H9 (cell line): ENCODE measurements at regions not wholly inside any gene's neighbourhood (a gene's known extent, or its start where the extent isn't known, plus 50 kb on each side); places are given as distances from the start of the nearest gene placed in this dataset.
"Not testable (repeated sequence)": the region's sequence is repeated elsewhere in the genome, so short reads cannot be mapped to it uniquely, and the experiment has no call there.

ENCODE experiments used
- DNase-seq: peaks from one replicate; pipeline ENCODE4 v3.0.0-alpha.2; 2017
- H2AFZ ChIP-seq: one replicate; pipeline ENCODE4 v1.6.1; 2013; ENCODE audit warnings: mild to moderate bottlenecking, low read length, control low read depth, moderate library complexity
- H2AK5ac ChIP-seq: 2 replicates; pipeline ENCODE4 v1.6.1; 2013; ENCODE audit warnings: low read length, control low read depth, mixed read lengths; ENCODE audit not compliant: insufficient read length
- H2BK120ac ChIP-seq: one replicate; pipeline ENCODE4 v1.6.1; 2013; ENCODE audit warnings: low read depth, mild to moderate bottlenecking, low read length, control low read depth, inconsistent platforms; ENCODE audit not compliant: poor library complexity, severe bottlenecking
- H2BK12ac ChIP-seq: 2 replicates; pipeline ENCODE4 v1.6.1; 2013; ENCODE audit warnings: low read length, control low read depth, mixed read lengths, low read depth; ENCODE audit not compliant: insufficient read length
- H2BK15ac ChIP-seq: 2 replicates; pipeline ENCODE4 v1.6.1; 2013; ENCODE audit warnings: low read depth, low read length, control low read depth
- H2BK20ac ChIP-seq: one replicate; pipeline ENCODE4 v1.6.1; 2013; ENCODE audit warnings: low read depth, mild to moderate bottlenecking, low read length, control low read depth, inconsistent platforms; ENCODE audit not compliant: poor library complexity, severe bottlenecking
- H2BK5ac ChIP-seq: 2 replicates; pipeline ENCODE4 v1.6.1; 2013; ENCODE audit warnings: low read length, control low read depth, mixed read lengths; ENCODE audit not compliant: insufficient read length
- H3K14ac ChIP-seq: 2 replicates; pipeline ENCODE4 v1.6.1; 2013; ENCODE audit warnings: low read length, control low read depth; ENCODE audit not compliant: insufficient read depth
- H3K18ac ChIP-seq: 2 replicates; pipeline ENCODE4 v1.6.1; 2013; ENCODE audit warnings: low read depth, mild to moderate bottlenecking, mixed read lengths, low read length, control low read depth; ENCODE audit not compliant: insufficient read length
- H3K23ac ChIP-seq: 2 replicates; pipeline ENCODE4 v1.6.1; 2013; ENCODE audit warnings: low read length, control low read depth, mixed read lengths, low read depth; ENCODE audit not compliant: insufficient read length
- H3K23me2 ChIP-seq: 2 replicates; pipeline ENCODE4 v1.6.1; 2013; ENCODE audit warnings: low read depth, mild to moderate bottlenecking, mixed read lengths, low read length, control low read depth; ENCODE audit not compliant: insufficient read length, poor library complexity, severe bottlenecking
- H3K27ac ChIP-seq: 2 replicates; pipeline ENCODE4 v1.5.1; 2013; ENCODE audit warnings: low read length, control low read depth, mixed read lengths, low read depth; ENCODE audit not compliant: insufficient read length
- H3K27me3 ChIP-seq: 2 replicates; pipeline ENCODE4 v1.6.1; 2013; ENCODE audit warnings: low read length, control low read depth, inconsistent platforms; ENCODE audit not compliant: insufficient read depth
- H3K4ac ChIP-seq: 2 replicates; pipeline ENCODE4 v1.6.1; 2013; ENCODE audit warnings: low read depth, mild to moderate bottlenecking, control low read depth, inconsistent platforms, low read length, moderate library complexity
- H3K4me1 ChIP-seq: 2 replicates; pipeline ENCODE4 v1.6.1; 2013; ENCODE audit warnings: low read length, control low read depth, inconsistent platforms; ENCODE audit not compliant: insufficient read depth
- H3K4me2 ChIP-seq: 2 replicates; pipeline ENCODE4 v1.6.1; 2013; ENCODE audit warnings: low read length, control low read depth, mixed read lengths; ENCODE audit not compliant: insufficient read length, insufficient read depth
- H3K56ac ChIP-seq: 2 replicates; pipeline ENCODE4 v1.6.1; 2013; ENCODE audit warnings: low read depth, mild to moderate bottlenecking, mixed read lengths, low read length, control low read depth; ENCODE audit not compliant: insufficient read length
- H3K79me1 ChIP-seq: 2 replicates; pipeline ENCODE4 v1.6.1; 2013; ENCODE audit warnings: low read depth, mild to moderate bottlenecking, moderate library complexity, low read length, control low read depth, inconsistent platforms; ENCODE audit not compliant: insufficient read depth, poor library complexity, severe bottlenecking
- H3K79me2 ChIP-seq: 2 replicates; pipeline ENCODE4 v1.6.1; 2013; ENCODE audit warnings: low read length, control low read depth, inconsistent platforms; ENCODE audit not compliant: insufficient read depth
- H3K9ac ChIP-seq: 2 replicates; pipeline ENCODE4 v1.6.1; 2013; ENCODE audit warnings: low read length, control low read depth, mixed read lengths; ENCODE audit not compliant: insufficient read length; ENCODE audit errors: extremely low read depth
- H3K9me3 ChIP-seq: one replicate; pipeline ENCODE4 v1.6.1; 2013; ENCODE audit warnings: low read depth, low read length, inconsistent platforms; ENCODE audit not compliant: control insufficient read depth
- H3T11ph ChIP-seq: one replicate; pipeline ENCODE4 v1.6.1; 2013; ENCODE audit warnings: mild to moderate bottlenecking, low read length, control low read depth, inconsistent platforms
- H4K20me1 ChIP-seq: one replicate; pipeline ENCODE4 v1.6.1; 2013; ENCODE audit not compliant: control insufficient read depth, insufficient read length, insufficient read depth
- H4K5ac ChIP-seq: 2 replicates; pipeline ENCODE4 v1.6.1; 2013; ENCODE audit warnings: low read depth, mild to moderate bottlenecking, mixed read lengths, low read length, control low read depth; ENCODE audit not compliant: insufficient read length
- H4K8ac ChIP-seq: replicated peaks from 2 replicates; pipeline ENCODE4 v1.6.1; 2013; ENCODE audit warnings: low read length, control low read depth, mixed read lengths, low read depth; ENCODE audit not compliant: insufficient read length
- H4K91ac ChIP-seq: 2 replicates; pipeline ENCODE4 v1.6.1; 2013; ENCODE audit warnings: low read depth, mild to moderate bottlenecking, moderate library complexity, mixed read lengths, low read length, control low read depth; ENCODE audit not compliant: insufficient read length
- H3K27ac Mint-ChIP-seq, 3 experiments: 2 replicates in 2 of 3; 3 replicates in 1 of 3; pipeline ENCODE4 v1.8.0; 2020 to 2021; ENCODE audit warnings: mixed read lengths in 3 of 3, mild to moderate bottlenecking in 1 of 3, moderate library complexity in 1 of 3
- H3K27me3 Mint-ChIP-seq: 2 replicates; pipeline ENCODE4 v1.8.0; 2021; ENCODE audit warnings: low read depth, mild to moderate bottlenecking, moderate library complexity, mixed read lengths
- H3K36me3 Mint-ChIP-seq, 3 experiments: 2 replicates in 2 of 3; 3 replicates in 1 of 3; pipeline ENCODE4 v1.8.0; 2020 to 2021; ENCODE audit warnings: low read depth in 3 of 3, mixed read lengths in 3 of 3; ENCODE audit not compliant: insufficient read depth in 1 of 3
- H3K4me1 Mint-ChIP-seq, 2 experiments: 2 replicates each; pipeline ENCODE4 v1.8.0; 2020; ENCODE audit warnings: mixed read lengths in 2 of 2
- H3K4me3 Mint-ChIP-seq, 2 experiments: 2 replicates in 1 of 2; 3 replicates in 1 of 2; pipeline ENCODE4 v1.8.0; 2020 to 2021; ENCODE audit warnings: mild to moderate bottlenecking in 2 of 2, mixed read lengths in 2 of 2, moderate library complexity in 1 of 2
- H3K9me3 Mint-ChIP-seq, 2 experiments: 2 replicates in 1 of 2; 3 replicates in 1 of 2; pipeline ENCODE4 v1.8.0; 2020; ENCODE audit warnings: mild to moderate bottlenecking in 2 of 2, mixed read lengths in 2 of 2, moderate library complexity in 1 of 2
- CTCF ChIP-seq: fragments of 200-600 bp; sonication (generic); conservative IDR thresholded peaks from 3 replicates; pipeline ENCODE4 v1.8.0; 2021; ENCODE audit warnings: antibody characterized with exemption, mild to moderate bottlenecking
- WGBS: extraction: QIAGEN DNeasy Blood & Tissue Kit; methylation state at CpG from one replicate; pipeline ENCODE4 v1.1.7; 2013; ENCODE audit warnings: missing lambda C conversion rate, low lambda C conversion rate, mixed read lengths; ENCODE audit not compliant: insufficient read length; ENCODE audit errors: extremely low coverage; 5-methylcytosine and 5-hydroxymethylcytosine counted together

DNA sequence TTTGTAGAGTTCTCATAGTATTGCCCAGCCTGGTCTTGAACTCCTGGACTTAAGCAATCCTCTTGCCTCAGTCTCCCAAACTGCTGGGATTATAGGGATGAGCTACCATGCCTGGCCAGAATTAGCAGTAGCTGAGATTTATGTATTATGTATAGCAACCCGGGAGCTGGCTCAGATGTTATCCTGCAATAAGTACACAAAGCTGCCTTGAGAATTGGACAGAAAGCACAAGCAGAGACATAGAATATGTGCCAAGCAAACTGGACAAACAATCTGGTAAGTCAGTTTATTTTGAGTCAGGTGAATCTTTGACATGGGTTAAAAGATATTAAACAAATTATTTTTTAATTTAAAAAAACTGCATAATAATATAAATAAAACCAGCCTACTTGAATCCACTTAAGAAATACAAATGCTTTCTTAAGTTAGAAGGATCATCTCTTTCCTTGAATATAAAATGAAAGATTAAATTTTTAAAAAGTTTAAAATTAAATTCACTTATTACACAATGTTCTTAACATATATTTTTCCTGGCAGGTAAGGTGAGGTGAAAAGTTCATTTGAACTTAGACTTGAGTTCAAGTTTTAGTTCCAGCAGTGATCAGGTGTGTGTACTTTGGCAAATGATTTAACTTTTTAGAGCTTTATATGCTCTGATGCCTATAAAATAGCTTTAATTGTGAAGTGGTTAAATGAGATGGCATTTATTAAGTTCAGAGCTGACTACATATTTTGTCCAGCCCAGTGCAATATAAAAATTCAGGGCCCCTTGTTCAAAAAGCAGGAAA, 87.8 kb upstream of the ACSL1 start:
- Histone ChIP-seq H3K4ac (no peak overlapping the region), H3K27me3 (no peaks in the 10 kb centered on the region), H3K9ac (no peak overlapping the region), H2AFZ (no peak overlapping the region), H2BK20ac (no peak overlapping the region), H3K18ac (no peak overlapping the region), H3K56ac (no peak overlapping the region), H3K79me1 (no peaks in the 10 kb centered on the region), H3K79me2 (no peaks in the 10 kb centered on the region), H3K23me2 (no peaks in the 10 kb centered on the region), H2BK15ac (no peak overlapping the region), H4K5ac (no peak overlapping the region), H3K23ac (no peak overlapping the region), H3K9me3 (peaks cover 24% of the 10 kb centered on the region), H3K4me2 (no peak overlapping the region), H4K20me1 (no peaks in the 10 kb centered on the region), H3K4me1 (no peaks in the 10 kb centered on the region), H3K14ac (no peak overlapping the region), H3T11ph (no peak overlapping the region), H2BK12ac (no peak overlapping the region), H4K91ac (no peak overlapping the region), H2BK120ac (no peak overlapping the region), H2BK5ac (no peak overlapping the region), H2AK5ac (no peak overlapping the region), H3K27ac (no peak overlapping the region), H4K8ac (no peak overlapping the region)
- H3K9me3 Mint-ChIP-seq, result peaks cover 22 to 46% of the 10 kb centered on the region in 2 experiments
- no peak for TF ChIP-seq CTCF
- H3K4me1 Mint-ChIP-seq, result no peaks in the 10 kb centered on the region
- no peak for DNase-seq
- H3K27me3 Mint-ChIP-seq, result peaks cover 1% of the 10 kb centered on the region
- peaks cover 9 to 18% (median 18%) of the 10 kb centered on the region in 3 experiments for H3K36me3 Mint-ChIP-seq
- no peak overlapping the region for H3K4me3 Mint-ChIP-seq
- WGBS, result no CpG with 5 or more reads among the region's 1 CpG
- H3K27ac Mint-ChIP-seq, result no peak overlapping the region

DNA sequence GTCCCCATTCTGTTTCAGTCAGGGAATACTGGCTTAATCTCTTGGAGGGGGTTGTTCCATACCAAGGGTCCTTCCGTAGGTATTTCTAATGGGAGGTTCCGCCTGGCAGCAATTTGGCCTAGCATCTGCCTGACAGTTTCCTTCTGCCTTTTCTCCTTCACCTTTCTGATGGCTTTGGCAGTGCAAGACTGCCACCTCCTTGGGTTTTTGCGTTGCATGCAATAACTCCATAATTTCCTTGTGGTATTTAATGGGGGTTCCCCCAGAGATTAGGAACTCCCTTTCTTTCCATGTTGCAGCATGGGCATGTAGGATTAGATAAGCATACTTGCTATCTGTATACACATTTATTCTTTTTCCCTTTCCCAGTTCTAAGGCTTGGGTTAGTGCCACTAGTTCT, 93.0 kb upstream of the ACSL1 start:
- not testable (repeated sequence) for H3K79me2 ChIP-seq, H4K20me1 ChIP-seq, H3K4me2 ChIP-seq, H3K14ac ChIP-seq, H2BK20ac ChIP-seq, H3K9ac ChIP-seq, H4K5ac ChIP-seq, H2BK5ac ChIP-seq, H3K27me3 ChIP-seq, H3K23me2 ChIP-seq, H2AK5ac ChIP-seq, H3K56ac ChIP-seq, H3K27ac Mint-ChIP-seq, H3K36me3 Mint-ChIP-seq, H3K4ac ChIP-seq, H3K4me1 Mint-ChIP-seq, H3K79me1 ChIP-seq, H2BK120ac ChIP-seq, DNase-seq, H3K27me3 Mint-ChIP-seq, H3K4me3 Mint-ChIP-seq, H4K91ac ChIP-seq, H2BK15ac ChIP-seq, H3K27ac ChIP-seq, H3K4me1 ChIP-seq, H3K18ac ChIP-seq, H3K9me3 ChIP-seq, H3K23ac ChIP-seq, H2BK12ac ChIP-seq, H2AFZ ChIP-seq, H4K8ac ChIP-seq, H3T11ph ChIP-seq
- WGBS, result no CpG with 5 or more reads among the region's 3 CpGs
- peaks cover 27 to 37% of the 10 kb centered on the region in 2 experiments for H3K9me3 Mint-ChIP-seq
